22Rv1 (cell line): ENCODE measurements at regions not wholly inside any gene's neighbourhood (a gene's known extent, or its start where the extent isn't known, plus 50 kb on each side); places are given as distances from the start of the nearest gene placed in this dataset.

ENCODE experiments used
- H3K27ac ChIP-seq: fragments of 450-650 bp; 2 replicates; pipeline ENCODE4 v1.5.1; 2017
- ZFX ChIP-seq: fragments of 450-650 bp; IDR thresholded peaks from 2 replicates; pipeline ENCODE4 v1.6.1; 2017; ENCODE audit warnings: antibody characterized with exemption, borderline replicate concordance
- TF ChIP-seq, protein P1 (sequence below): fragments of 450-650 bp; IDR thresholded peaks from 2 replicates; pipeline ENCODE4 v1.5.1; 2017; ENCODE audit warnings: mild to moderate bottlenecking

DNA sequence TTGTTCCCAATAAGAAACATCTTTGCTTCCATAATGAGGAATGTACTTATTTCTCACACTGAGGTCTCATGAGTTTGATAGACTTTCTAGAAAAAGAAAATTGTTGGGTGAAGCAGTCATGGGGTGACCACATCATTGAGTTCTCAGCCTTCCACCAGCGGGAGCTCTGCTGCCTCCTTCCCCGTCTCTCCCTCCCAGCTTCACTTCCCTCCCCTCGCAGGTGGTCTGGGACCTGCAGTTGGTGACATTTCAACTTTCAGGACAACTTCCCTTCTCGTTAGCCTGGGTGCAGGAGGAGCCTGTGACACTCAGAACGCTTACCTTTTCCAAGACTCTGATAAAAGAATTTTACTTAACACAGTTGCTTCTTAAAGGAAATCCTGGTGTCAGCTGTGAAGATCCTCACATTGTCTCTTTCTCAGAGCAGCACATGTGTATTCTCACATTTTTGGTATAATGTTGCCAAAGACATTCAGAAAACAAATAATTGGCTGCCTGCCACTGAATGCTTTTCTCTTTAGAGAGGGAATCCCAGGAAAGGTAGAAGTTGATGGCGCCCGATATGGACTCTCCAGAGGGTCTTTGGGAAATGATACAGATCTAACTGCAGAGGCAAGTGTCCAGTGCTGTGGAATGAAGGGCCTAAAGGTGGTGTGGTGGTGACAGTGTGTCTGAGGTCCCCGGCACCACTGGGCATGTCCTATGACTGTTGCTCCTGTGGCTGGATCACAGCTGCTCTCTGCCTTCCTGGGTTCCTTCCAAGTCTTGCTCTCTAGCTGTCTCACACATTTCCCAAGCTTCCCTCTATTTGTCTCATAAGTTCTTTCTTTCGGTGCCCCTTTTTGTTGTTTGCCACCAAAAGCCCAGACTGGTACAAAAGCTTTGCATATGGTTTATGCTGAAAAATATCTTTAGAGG, 238.1 kb downstream of the GAS1 start:
- H3K27ac ChIP-seq = no peak overlapping the region
- no peak for TF ChIP-seq ZFX
- TF ChIP-seq, protein P1, sequence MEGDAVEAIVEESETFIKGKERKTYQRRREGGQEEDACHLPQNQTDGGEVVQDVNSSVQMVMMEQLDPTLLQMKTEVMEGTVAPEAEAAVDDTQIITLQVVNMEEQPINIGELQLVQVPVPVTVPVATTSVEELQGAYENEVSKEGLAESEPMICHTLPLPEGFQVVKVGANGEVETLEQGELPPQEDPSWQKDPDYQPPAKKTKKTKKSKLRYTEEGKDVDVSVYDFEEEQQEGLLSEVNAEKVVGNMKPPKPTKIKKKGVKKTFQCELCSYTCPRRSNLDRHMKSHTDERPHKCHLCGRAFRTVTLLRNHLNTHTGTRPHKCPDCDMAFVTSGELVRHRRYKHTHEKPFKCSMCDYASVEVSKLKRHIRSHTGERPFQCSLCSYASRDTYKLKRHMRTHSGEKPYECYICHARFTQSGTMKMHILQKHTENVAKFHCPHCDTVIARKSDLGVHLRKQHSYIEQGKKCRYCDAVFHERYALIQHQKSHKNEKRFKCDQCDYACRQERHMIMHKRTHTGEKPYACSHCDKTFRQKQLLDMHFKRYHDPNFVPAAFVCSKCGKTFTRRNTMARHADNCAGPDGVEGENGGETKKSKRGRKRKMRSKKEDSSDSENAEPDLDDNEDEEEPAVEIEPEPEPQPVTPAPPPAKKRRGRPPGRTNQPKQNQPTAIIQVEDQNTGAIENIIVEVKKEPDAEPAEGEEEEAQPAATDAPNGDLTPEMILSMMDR = no peak

DNA sequence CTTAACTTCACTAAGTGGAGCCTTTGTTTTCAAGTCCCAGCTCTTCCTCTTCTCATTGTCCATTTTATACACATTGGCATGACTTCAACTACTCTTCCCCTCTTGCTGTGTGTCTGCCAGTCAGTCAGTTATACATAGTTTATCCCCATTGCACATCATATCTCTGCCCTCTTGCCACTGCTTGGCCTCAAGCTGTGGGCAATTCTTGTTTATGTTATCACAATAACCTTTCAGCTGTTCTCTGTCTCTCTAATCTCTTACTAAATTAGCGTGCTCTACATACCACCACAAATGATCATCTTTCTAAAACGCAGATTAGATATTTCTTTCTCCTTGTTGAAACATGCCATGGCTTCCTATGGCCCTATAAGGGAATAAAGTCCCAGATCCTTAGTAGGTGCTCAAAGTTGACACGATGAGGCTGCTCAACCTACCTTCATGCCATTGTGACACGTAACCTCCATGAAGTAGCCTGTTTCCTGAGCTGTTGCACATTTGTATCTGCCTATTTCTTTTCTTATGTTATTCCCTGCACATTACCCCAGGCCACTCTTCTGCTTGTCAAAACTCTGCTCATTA, 239.3 kb downstream of the GAS1 start:
- H3K27ac ChIP-seq = no peak overlapping the region
- no peak for TF ChIP-seq ZFX
- TF ChIP-seq, protein P1 = no peak

DNA sequence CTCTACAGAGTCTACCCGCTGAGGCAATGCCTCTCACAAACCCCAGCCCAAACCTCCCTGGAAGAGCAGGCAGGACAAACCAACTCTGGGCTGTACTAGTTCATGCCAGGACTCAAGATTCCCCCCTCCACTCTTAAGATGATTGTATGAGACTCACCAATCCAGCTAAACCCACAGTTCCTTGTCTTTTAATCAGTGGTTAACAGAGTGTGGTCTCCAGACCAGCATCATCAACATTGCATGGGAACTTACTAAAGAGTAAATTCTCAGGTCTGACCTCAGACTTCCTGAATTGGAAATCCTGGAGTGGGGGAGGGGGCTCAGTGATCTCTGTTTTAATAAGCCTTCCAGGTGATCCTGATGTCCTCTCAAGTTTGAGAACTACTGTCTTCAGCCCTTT, 240.9 kb downstream of the GAS1 start:
- TF ChIP-seq, protein P1 = no peak
- TF ChIP-seq ZFX = no peak
- no peak overlapping the region for H3K27ac ChIP-seq

DNA sequence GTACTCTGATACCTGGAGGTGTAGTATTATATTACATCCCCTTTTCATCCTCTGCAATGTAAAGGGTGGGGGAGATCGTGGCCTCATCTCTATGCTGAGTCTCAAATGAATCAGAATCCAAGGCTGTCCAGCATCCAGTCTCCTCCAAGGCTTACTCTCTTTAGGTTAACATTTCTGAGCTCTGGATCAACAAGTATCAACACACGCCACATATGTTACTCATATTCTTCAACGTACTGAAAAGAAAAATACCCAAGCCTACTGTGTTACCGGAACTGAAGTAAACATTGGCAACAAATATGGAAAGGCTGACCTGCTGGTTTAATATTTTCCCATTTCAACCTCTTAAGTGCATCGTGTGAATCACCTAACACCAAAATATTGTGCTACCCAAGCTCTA, 241.8 kb downstream of the GAS1 start:
- TF ChIP-seq, protein P1 = no peak
- TF ChIP-seq ZFX = no peak
- H3K27ac ChIP-seq = no peak overlapping the region

DNA sequence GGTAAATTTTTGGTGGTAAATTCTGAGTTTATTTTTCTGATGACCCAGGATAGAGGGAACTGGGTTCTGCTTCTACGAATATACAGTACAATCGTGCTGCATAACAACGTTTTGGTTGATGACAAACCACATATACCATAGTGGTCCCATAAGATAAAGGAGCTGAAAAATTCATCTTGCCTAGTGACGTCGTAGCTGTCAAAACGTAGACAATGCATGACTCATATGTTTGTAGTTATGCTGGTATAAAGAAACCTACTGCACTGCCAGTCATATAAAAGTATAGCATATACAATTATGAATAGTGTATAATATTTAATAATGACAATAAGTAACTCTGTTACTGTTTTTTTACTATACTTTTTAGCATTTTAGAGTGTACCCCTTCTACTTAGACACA, 244.0 kb downstream of the GAS1 start:
- no peak overlapping the region for H3K27ac ChIP-seq
- TF ChIP-seq ZFX = no peak
- TF ChIP-seq, protein P1 = no peak

DNA sequence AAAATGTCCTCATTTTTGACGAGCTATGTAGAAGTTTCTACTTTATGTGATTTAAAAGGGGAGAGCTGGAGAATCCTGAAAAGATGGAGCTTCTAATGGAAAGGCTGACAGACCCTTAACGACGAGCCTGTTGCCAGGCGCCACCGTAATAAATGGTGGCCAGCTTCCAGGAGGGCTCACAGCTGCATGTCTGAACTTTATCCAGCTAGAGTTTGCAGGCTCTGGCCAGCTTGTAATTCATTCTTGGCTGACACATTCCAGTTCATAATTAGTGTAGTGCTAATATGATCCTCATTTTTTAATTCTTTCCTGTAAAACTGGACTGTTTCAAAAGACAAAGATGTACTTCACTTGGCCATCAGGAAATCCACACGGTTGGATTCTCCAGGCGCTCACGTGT, 246.7 kb downstream of the GAS1 start:
- no peak overlapping the region for H3K27ac ChIP-seq
- TF ChIP-seq ZFX = no peak
- TF ChIP-seq, protein P1 = no peak

DNA sequence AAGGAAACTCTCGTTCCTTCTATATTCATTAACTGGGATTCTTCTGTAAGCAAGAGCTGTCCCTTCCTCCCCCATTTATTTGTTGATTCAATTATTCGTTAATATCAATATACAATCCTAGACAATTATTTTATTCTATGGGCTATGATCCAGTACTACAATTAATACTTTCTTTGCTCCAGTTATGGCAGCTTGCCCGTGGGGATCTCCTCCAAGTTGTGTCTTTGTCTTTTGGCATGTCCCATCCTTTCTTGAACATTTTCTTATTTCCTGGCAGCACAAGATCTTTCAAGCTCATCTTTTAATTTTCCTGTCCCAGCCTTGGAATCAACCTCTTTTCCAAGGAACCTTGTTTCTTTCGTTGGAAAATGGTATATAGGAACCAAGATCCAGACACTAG, 249.3 kb downstream of the GAS1 start:
- TF ChIP-seq, protein P1 = no peak
- TF ChIP-seq ZFX = no peak
- no peak overlapping the region for H3K27ac ChIP-seq
